ENCODE measurements at regions not wholly inside any gene's neighbourhood (a gene's known extent, or its start where the extent isn't known, plus 50 kb on each side); places are given as distances from the start of the nearest gene placed in this dataset.

GRCh38 chr12:4044736-4045730 is 171.8 kb upstream of the PARP11 start:
- Mint-ChIP-seq H3K4me1 (no peaks in the 10 kb centered on the region), H3K27ac (no peak overlapping the region)
- intact Hi-C loops (cut with micrococcal nuclease): no loop called here

DNA sequence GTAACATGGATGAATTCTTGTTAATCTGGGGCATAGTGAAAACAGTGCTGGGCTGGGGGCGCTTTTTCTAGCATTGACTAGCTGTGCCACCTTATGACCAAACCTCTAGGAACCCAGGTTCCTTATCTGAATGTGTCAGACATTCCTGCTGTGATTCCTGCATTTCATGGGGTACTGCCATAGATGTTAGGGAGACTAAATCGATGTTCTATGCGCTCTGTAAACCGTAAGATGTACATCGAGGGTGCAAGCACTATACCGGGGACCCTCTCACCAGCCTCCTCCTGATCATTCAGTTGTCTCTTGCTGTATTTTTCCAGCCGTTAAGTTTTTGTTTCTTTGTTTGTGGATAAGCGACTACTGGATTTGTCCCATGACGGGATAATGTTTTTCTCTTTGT is 170.9 kb upstream of the PARP11 start:
- H3K4me1 Mint-ChIP-seq: peaks cover 3% of the 10 kb centered on the region
- WGBS (ENCODE audit: insufficient coverage): 100% methylated on average over 1 of the region's 9 CpGs

More at GRCh38 chr12:4044736-4045730, 171.8 kb upstream of the PARP11 start:
- Histone ChIP-seq H3K4me3 (replicated peaks in 1 of 3; ENCODE audit: low read depth in 2 of 3, low read length in 3 of 3) (no peak overlapping the region), H3K9ac (ENCODE audit: insufficient read depth, low read length, poor library complexity, severe bottlenecking) (no peak overlapping the region), H3K4me2 (replicated peaks; ENCODE audit: extremely low read depth, low read length, poor library complexity, severe bottlenecking) (no peak overlapping the region), H3K27ac (ENCODE audit: low read depth in 1 of 2, low read length in 2 of 2) (no peak overlapping the region), H4K20me1 (ENCODE audit: insufficient read depth, low read length) (no peaks in the 10 kb centered on the region), H3K27me3 (ENCODE audit: control insufficient read depth in 2 of 2, insufficient read depth in 2 of 2, low read length in 2 of 2) (no peaks in the 10 kb centered on the region), H3K79me2 (ENCODE audit: insufficient read depth, low read length) (no peaks in the 10 kb centered on the region), H3K9me3 (replicated peaks in 1 of 2; ENCODE audit: control insufficient read depth in 1 of 2, insufficient read depth in 1 of 2, low read length in 2 of 2) (no peaks in the 10 kb centered on the region), H3K4me1 (ENCODE audit: control insufficient read depth in 1 of 2, insufficient read depth in 2 of 2, low read length in 2 of 2) (no peaks in the 10 kb centered on the region), H2AFZ (ENCODE audit: insufficient read depth, low read depth, low read length, poor library complexity, severe bottlenecking) (no peak overlapping the region), H3K36me3 (replicated peaks in 1 of 2; ENCODE audit: control insufficient read depth in 1 of 2, insufficient read depth in 2 of 2, low read length in 2 of 2) (no peaks in the 10 kb centered on the region)
- H3K4me3 Mint-ChIP-seq: no peak overlapping the region
- TF ChIP-seq, protein P1, sequence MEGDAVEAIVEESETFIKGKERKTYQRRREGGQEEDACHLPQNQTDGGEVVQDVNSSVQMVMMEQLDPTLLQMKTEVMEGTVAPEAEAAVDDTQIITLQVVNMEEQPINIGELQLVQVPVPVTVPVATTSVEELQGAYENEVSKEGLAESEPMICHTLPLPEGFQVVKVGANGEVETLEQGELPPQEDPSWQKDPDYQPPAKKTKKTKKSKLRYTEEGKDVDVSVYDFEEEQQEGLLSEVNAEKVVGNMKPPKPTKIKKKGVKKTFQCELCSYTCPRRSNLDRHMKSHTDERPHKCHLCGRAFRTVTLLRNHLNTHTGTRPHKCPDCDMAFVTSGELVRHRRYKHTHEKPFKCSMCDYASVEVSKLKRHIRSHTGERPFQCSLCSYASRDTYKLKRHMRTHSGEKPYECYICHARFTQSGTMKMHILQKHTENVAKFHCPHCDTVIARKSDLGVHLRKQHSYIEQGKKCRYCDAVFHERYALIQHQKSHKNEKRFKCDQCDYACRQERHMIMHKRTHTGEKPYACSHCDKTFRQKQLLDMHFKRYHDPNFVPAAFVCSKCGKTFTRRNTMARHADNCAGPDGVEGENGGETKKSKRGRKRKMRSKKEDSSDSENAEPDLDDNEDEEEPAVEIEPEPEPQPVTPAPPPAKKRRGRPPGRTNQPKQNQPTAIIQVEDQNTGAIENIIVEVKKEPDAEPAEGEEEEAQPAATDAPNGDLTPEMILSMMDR (IDR thresholded peaks at IDR 0.05): no peak
- H3K27me3 Mint-ChIP-seq (ENCODE audit: low read depth in 3 of 3): peaks cover 0 to 8% (median 5%) of the 10 kb centered on the region in 3 donors
- WGBS (ENCODE audit: insufficient coverage): 92% methylated on average over 10 of the region's 23 CpGs
- no peaks in the 10 kb centered on the region for H3K36me3 Mint-ChIP-seq
- H3K9me3 Mint-ChIP-seq: peaks cover 0 to 2% (median 0%) of the 10 kb centered on the region in 7 donors
- DNase-seq: no peak

More for the DNA sequence above, 170.9 kb upstream of the PARP11 start:
- Histone ChIP-seq H3K36me3 (replicated peaks in 1 of 2; ENCODE audit: control insufficient read depth in 1 of 2, insufficient read depth in 2 of 2, low read length in 2 of 2) (no peaks in the 10 kb centered on the region), H3K27ac (ENCODE audit: low read depth in 1 of 2, low read length in 2 of 2) (no peak overlapping the region), H3K9me3 (replicated peaks in 1 of 2; ENCODE audit: control insufficient read depth in 1 of 2, insufficient read depth in 1 of 2, low read length in 2 of 2) (no peaks in the 10 kb centered on the region), H3K4me3 (replicated peaks in 1 of 3; ENCODE audit: low read depth in 2 of 3, low read length in 3 of 3) (no peak overlapping the region), H3K79me2 (ENCODE audit: insufficient read depth, low read length) (no peaks in the 10 kb centered on the region), H2AFZ (ENCODE audit: insufficient read depth, low read depth, low read length, poor library complexity, severe bottlenecking) (no peak overlapping the region), H3K4me1 (ENCODE audit: control insufficient read depth in 1 of 2, insufficient read depth in 2 of 2, low read length in 2 of 2) (peaks cover 0 to under 1% of the 10 kb centered on the region in 2 donors), H3K9ac (ENCODE audit: insufficient read depth, low read length, poor library complexity, severe bottlenecking) (no peak overlapping the region), H3K27me3 (ENCODE audit: control insufficient read depth in 2 of 2, insufficient read depth in 2 of 2, low read length in 2 of 2) (no peaks in the 10 kb centered on the region), H3K4me2 (replicated peaks; ENCODE audit: extremely low read depth, low read length, poor library complexity, severe bottlenecking) (no peak overlapping the region), H4K20me1 (ENCODE audit: insufficient read depth, low read length) (no peaks in the 10 kb centered on the region)
- intact Hi-C loops (cut with micrococcal nuclease): no loop called here
- TF ChIP-seq, protein P1 (IDR thresholded peaks at IDR 0.05): no peak
- Mint-ChIP-seq H3K27ac (peak overlapping the region in 1 of 7 donors; percentile 52), H3K4me3 (no peak overlapping the region), H3K9me3 (peaks cover 0 to 2% (median 0%) of the 10 kb centered on the region in 7 donors), H3K36me3 (no peaks in the 10 kb centered on the region), H3K27me3 (ENCODE audit: low read depth in 3 of 3) (peaks cover 0 to 8% (median 5%) of the 10 kb centered on the region in 3 donors)
- no peak for DNase-seq
